Ureter (tissue), 1 donor: ENCODE measurements at regions not wholly inside any gene's neighbourhood (a gene's known extent, or its start where the extent isn't known, plus 50 kb on each side); places are given as distances from the start of the nearest gene placed in this dataset.

Experiments
- DNase-seq: peaks from one replicate; pipeline ENCODE4 v3.0.0-alpha.2; 2020; ENCODE audit warnings: low spot score
- donor health status: DM: yes; HTN: yes; CAD: no.

DNA sequence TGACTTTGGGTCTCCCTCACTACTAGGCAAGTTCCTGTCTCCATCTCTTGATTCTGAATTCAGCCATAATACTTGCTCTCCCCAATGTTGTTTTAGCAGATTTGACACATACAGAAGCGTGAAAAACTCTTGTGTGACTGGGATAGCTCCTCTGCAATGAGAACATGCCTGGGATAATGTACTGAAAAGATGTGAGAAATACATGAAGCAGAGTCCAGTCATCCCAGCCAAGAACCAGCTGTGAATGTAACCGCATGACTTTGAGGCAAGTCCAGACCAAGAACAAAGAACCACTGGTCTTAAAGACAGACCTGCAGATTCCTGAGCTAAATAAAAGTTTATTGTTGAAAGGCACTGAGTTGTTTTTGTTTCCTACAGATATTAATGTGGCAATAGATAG is 135.0 kb downstream of the NMUR2 start:
- no peak for DNase-seq

DNA sequence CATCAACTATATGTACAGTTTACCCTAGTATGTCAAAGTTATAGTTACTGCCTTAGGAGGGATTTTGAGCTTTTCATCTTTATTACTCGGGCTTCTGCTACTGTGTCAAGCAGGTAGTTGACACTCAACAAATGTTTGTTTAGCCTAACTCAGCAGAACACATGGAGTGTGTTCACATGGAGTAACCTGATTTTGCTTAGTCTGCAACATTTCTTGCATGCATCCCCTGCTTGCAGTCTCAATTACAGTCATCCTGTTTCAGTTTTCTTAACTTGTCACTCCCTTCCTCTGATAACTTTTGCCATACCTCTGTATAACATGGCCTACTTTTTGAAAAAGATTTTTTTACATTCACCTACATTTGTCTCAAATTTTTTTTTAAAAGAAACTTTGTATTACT is 135.5 kb downstream of the NMUR2 start:
- DNase-seq = no peak

DNA sequence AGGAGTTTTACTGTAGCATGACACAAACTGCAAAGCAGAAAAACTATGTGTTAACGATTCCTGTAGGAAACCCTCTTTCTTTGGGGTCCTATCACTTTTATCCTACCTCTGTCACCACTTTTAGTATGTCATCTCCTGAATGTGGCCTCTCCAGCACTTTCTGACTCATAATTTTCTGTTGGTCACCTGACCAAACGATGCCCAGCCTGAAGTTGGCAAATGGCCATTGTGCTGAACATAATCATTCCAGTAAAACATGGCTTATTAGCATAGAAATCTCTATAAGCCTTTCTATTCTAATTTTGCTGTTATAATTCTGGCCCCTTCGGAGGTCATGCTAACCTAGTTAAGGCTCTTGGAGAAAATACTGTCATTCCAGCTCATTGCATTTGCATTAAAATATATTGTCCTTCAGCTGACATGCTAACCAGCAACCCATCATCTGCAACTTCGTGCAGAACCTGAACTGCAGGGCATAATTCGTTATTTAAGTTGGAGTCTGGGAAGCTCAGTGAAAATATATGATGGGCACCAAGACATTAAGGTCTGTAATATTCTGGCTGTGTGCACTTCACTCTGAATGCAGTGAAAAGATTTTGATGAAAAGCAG is 140.3 kb downstream of the NMUR2 start:
- no peak for DNase-seq

DNA sequence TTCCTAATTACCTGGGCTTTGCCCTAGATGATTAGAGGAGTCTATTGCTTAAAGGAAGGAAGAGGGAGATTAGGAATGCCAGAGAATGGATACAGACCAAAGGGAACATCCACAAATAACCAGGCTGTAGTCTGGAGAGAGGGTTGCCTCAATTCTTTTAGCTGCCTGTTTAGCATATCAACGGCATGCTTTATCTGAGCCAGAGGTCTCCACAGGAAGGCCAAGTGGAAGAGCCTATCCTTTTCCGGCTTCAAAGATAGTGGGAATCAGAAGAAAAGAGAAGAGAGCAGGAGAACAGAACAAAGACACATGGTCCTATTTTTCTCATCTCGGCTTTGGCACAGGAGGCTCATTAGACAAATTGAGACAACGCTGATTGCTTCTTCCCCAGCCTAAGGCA is 142.4 kb downstream of the NMUR2 start:
- no peak for DNase-seq

DNA sequence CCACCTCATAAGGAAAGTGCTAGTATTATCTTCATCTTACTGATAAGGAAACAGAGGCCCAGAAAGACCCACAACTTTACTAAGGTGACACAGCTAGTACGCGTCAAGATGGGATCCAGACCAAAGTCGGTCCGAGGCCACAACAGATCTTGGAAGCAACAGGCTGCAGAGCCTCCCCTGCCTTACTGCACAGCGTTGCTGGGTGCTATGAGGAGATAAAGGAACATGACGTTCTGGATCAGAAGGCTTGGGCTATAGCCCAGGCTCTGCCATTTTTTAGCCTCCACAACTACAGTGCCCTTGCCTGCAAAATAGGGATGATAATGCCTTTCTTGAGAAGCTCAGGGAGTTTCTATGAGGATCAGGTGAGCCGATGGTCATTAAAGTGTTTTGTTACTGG is 144.1 kb downstream of the NMUR2 start:
- no peak for DNase-seq

DNA sequence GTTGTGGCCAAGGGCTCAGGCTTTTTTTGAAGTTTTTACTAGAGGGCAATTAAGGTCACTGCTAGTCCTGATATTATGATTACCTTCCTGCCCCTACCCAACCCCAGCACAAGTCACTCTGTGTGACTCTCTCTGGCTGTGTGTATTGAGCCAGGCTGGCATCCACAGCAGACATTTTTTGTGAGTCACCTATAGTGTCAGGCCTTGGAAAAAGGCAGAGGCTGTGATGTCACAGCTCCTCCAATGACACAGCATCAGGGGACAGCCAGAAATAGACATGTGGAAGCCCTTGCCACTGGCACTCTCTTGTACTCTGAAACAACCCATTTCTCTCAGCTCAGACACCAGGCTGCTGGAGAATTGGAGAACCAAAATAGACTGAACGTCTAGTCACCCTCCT is 145.4 kb downstream of the NMUR2 start:
- no peak for DNase-seq

DNA sequence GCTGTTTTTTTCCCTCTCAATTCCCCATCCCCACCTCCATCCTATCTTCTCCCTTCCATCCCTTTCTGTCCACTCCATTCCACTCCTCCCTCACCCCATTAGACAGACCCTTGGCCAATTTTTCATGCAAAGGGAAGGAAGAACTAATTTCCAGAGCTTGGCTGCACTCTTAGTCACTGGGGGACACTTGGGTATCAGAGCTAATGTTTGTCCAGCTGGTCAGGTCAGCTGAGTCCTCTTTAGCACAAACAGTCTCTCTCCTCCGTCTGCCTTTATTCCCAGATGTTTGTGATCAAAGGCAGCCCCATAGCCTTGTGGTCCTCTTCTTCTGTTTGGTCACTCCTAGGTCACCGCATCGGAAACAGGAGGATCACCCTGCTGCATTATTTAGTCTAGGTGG is 148.5 kb downstream of the NMUR2 start:
- DNase-seq = no peak

DNA sequence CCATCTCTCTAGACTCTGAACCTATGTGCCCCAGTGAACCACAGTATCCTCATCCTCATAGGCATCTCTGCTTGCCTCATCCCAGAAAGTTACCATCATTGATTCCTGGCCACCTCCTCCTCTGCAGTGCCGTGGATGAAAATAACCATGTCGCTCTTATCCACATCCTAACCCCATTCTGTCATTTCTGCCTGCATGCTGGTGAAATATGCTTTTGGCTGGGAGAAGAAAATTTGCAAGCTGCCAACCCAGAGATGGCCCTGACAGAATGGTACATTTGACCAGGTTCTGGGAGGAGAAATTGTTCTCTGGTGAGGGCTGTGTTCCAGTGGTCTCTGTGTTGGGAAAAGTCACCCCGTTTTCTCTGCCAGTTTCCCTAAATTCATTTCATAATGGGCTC is 149.7 kb downstream of the NMUR2 start:
- DNase-seq = no peak

DNA sequence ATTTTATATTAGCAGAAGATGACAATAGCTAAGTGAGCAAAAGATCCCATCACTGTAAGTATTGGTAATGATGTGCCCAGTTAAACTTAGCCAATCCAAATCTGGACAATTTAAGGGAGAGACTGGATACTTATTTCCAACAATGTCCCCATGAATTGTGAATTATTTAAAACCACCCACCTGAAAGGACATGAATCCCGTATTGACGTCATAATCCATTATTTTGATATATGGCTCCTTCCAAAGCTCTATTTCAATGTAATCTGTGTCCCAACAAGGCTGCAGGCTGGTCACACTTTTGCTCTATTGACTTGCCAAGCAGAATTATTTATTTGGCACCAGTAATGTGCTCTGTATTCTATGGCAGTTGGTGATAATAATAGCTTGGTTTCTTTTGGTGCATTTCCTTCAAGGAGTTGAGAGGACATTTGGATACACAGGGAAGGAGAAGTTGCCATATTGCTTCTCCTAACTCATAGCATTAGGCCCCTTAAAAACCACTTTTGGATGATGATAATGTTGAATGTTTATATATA is 157.2 kb downstream of the NMUR2 start:
- DNase-seq = no peak

DNA sequence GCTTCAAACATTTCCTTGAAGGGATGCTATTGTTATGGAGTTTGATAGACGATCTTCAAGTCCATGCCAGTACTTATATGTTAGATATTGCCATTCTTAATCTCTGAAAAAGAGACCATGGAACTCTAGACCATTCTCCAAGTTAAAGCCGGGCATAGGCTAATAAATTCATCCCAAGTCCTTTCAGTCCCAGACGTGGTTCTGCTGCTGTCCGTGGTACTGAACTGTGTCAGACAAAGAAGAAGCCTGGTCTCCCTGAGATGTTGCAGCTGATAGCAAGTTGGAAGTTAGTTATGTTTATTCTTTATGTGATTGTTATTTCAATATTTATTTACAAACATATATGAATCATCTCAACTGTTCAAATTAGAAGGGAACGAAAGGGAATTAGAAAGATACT is 158.7 kb downstream of the NMUR2 start:
- DNase-seq = no peak

DNA sequence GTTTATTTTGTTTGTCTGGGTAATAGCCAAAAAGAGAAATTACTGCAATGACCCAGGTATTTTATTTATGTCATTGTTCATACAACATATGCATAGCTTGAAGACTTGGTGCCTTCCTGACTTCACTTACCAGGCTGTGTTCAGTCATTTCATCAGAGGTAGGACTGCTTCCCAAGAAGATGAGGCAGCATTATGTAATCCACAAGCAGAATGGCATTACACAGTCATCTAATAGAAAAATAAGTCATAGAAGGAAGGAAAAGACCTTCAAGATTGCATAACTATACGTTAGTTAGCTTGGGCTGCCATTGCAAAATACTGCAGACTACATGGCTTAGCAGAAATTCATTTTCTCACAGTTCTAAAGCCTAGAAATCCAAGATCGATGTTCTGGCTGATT is 167.5 kb downstream of the NMUR2 start:
- DNase-seq = no peak

DNA sequence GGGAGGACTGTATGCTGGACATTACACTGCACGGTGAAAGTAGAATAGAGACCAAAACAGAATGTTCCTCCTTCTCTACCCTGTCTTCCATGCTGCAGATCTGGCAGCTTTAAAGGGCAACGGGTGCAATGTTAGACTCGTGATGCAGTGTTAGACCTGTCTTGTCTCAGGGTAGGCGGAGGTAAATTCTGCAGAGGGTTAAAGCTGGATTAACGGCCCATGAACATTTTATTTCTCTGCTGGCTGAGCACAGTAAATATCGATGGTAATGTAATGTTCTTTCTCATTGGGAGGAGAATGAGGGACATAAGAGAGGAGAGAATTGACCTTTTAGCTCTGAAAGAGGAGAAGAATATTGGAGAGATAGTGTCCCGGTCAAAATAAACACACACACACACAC is 178.9 kb downstream of the NMUR2 start:
- no peak for DNase-seq

DNA sequence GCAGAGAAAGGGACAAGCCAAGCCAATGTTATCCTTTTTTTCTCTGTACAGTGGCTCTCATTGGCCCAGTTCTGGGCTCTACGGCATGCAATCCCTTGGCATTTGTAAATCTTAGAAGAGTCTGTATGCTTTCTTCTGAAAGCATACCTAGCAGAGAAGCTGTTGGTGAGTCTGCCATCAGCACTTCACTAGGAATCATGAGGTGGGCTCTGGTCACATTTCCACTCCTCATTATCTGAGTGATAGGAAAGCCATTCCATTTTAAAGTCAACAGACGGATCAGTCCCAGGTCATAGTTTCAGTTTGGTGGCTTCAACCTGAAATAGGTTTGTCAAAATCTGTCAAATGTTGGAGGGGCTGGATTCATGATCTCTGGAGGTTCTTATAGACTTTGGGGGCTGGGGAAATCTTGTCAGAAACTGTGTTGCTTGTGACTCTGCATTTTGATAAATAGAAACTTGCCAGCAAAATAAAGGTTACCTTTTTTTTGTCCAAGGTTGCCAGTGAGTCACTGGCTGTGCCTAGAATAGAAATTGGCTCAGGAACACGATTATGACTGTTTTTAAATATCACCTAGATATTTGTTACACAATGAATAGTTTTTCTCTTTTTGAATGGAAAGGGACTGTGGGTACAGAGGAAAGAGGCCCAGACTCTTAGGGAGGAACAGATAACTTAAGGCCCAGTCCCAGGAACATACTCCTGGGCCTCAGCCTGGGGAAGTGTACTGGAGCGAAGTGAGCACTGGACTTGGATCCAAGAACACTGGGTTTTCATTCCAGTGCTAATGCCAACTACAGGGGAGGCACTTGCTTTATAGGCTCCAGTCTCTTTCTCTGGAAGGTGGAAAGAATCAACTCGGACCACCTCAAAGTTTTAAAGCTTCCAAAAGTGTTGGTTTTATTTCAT is 183.1 kb downstream of the NMUR2 start:
- DNase-seq = no peak

DNA sequence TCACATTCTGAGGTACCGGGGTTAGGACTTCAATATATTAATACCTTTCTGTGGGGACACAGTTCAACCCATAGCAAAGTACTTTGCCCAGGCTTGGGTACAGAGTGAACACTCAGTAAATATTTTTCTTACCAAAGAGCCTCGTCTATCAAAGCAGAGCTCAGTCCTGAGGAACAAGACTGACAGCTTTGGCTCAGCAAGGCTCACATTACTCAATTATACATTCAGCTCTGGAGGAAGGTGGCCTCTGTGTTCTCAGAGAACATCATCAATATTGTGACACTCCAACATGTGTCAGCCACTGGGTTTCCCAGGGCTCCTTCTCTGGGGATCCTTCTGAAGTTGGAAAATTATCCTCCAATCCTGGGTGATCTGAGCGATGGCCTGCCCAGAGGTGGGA is 186.4 kb downstream of the NMUR2 start:
- no peak for DNase-seq

DNA sequence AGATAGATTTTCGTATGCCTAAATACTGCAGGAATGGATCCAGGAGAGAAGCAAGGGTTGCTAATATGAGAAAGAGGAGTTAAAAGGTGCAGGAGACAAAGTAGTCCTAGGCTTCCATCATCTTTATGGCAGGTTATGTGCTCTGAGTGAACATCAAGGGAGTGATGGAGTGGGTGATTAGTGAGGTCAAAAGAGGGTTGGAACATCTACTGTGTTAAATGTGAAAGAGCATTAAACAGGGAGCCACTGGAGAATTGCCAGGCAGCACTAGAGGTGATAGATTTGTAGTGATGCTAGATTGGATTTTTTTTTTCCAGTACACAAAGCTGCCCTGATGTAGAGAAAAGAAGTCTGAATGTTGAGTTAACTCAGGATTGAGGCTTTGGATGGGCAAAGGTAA is 199.3 kb downstream of the NMUR2 start:
- DNase-seq = no peak

DNA sequence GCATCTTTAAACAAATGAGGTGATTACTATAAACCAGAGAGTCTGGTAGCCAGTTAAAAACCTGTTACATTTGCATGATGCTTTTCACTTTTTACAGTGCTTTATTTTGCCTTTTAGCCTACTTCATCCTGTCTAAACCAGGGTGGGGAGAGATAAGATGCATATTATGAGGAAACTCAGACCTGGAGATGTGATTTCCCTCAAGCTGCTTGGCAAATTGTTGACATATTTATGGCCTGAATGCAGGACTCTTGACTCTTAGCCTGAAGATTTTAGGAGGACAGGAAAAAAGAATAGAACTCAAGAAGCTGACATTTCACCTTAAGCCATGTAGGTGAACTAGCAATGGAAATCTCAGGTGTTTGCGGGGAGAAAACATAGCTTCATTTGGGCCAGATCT is 202.8 kb downstream of the NMUR2 start:
- no peak for DNase-seq

DNA sequence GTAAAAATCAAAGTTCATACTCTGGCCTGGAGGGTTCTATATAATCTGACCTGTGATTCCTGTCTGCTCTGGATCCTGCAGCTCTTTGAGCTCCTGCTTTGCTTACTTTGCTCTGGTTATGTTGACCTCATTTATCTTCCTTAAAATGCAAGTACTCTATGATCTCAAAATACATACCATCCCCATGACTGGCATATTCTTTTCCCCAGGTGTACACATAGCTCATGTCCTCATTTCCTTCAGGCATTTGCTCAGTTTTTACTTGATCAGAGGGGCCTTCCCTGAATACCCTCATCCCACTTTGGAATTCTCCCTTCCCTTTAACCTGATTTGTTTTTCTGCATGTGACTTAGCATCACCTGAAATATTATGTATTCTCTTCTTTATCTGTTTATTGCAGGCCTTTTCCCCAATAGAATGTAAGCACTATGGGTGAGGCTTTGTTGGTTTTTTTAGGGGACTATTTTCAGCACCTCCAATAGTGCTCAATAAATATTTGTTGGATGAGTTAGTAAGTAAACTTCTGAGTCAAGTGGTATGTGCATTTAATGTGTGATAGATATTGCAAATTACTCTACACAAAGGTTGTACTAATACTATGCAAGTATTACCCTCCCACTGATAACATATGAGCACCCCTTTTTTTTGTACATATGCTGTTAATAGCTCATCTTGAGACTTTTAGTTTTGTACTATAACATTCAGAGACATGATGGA is 211.5 kb downstream of the NMUR2 start:
- no peak for DNase-seq

DNA sequence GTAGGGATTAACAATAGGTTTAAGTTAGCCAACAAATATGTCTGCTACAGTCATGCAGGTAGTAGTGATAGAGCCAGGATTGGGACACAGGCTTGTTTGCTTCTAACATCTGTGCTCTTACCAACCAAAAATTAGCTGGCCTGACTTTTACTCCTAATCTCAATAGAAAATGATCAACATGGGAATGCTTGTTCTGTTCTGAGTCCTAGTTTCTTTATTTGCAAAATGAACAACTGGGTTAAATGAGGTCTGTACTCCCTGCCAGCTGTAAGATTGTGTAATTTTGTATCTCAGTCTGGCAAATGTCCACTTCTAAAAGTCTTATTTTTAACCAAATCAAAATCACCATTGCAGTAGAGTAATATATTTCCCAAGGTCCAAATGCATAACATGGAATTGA is 216.8 kb downstream of the NMUR2 start:
- DNase-seq = no peak

DNA sequence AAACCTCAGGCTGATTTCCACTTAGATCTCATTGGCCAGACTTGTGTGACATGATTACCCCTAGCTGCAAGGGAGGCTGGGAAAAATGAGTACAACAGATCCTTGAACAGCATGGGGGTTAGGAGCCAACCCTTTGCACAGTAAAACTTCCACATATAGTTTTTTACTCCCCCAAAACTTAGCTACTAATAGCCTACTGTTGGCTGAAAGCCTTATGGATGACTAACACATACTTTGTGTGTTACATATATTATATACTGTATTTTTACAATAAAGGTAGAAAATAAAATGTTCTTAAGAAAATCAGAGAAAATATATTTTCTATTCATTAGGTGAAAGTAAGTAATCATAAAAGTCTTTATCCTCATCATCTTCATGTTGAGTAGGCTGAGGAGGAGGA is 217.4 kb downstream of the NMUR2 start:
- no peak for DNase-seq

DNA sequence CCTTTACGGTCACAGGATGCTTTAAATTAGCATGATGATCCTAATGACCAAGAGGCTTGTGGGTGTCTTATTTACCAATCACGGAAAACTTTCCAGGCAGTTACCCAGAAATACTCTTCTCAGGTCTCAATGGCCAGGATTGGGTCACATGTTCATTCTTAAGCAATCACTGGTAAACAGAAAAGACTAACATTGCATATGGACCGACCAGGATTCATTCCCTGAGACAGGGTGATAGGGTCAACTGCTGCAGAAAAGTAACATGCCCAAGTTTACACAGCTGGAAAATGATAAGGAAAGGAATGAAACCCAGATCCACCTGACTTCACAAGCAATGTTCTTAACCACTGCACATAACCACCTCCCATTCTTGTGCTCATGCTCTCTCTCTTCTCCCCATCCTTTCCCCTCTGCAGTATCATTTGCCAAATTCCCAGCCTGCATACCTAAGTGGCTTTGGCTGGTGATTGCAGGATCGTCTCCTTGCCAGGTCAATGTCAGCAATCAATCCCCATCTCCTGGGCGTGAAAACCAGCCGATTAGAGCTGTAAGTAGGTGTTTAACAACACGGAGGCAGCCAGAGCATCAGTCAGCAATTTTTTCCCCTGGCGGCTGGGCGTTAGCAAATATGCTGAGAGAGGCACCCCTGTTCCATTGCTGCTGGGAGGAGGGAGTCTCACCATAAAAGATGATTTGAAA is 219.4 kb downstream of the NMUR2 start:
- DNase-seq = no peak

DNA sequence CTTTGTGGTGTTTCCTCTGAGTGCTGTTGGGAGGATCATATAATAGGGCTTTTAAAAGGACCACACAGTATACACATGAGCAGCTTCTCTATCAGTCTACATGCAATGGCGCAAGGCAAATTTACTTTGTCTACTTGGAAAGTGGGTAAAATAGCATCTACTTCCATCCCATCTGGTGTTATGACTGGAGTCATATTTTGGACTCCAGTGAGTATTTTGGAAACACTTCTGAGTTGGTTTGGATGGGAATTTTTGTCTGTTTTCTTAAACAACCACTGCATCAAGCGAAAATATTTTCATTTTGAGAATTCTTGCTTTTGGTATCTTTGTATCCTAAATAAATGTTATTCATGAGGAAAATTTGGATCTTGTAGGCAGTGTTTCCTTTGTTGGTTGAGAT is 220.8 kb downstream of the NMUR2 start:
- DNase-seq = no peak

DNA sequence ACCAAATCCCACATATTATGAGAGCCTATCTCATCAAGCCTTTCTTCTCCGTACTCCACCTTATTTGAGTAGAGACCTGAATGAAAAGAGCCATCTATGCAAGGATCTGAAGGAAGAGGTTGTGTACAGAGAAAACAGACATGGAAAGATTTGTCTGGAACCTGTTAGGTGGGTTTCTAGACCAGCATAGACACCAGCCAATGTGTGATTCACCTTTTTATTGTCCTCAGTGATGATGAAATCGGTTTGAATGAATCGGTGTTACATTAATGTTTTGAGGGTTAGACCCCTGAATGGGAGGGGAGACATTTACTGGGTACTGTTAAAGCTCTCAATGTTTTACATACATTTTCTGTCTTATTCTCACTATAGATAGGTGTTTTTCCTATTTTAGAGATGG is 223.6 kb downstream of the NMUR2 start:
- DNase-seq = no peak
